Panc1 (cell line): ENCODE measurements at regions not wholly inside any gene's neighbourhood (a gene's known extent, or its start where the extent isn't known, plus 50 kb on each side); places are given as distances from the start of the nearest gene placed in this dataset.

Experiments
- ATAC-seq: fragments of 200-7000 bp; cut with Tn5 transposase; 2 replicates; pipeline ENCODE4 v1.9.1; 2020; ENCODE audit warnings: mild to moderate bottlenecking, moderate library complexity
- BruUV-seq: library from RNA; stranded (reverse); fragments of 400-500 nt; replicated peaks from 2 replicates; lab custom pipeline; 2021; lab: Mats Ljungman, UMichigan
- CTCF ChIA-PET: fragments of 300-600 bp; sonication (Branson Sonifier 250); formaldehyde crosslinking; loops from one replicate; lab custom pipeline; 2022; ENCODE audit warnings: antibody characterized with exemption; lab: Charles Lee
- POLR2A ChIA-PET: fragments of 300-600 bp; sonication (Branson Sonifier 250); formaldehyde crosslinking; loops from one replicate; lab custom pipeline; 2022; ENCODE audit warnings: antibody characterized with exemption; lab: Charles Lee
- DNase-seq: peaks from one replicate; pipeline ENCODE4 v3.0.0-alpha.2; 2010; ENCODE audit warnings: low read depth, low spot score
- H3K27ac ChIP-seq: 2 replicates; pipeline ENCODE4 v1.5.1; 2011; ENCODE audit warnings: mild to moderate bottlenecking, low read length, inconsistent platforms
- H3K27me3 ChIP-seq: fragments of 200-500 bp; sonication (Bioruptor generic); 2 replicates; pipeline ENCODE4 v1.6.0; 2014; ENCODE audit warnings: low read length, inconsistent platforms; ENCODE audit not compliant: control insufficient read depth, insufficient read depth
- H3K36me3 ChIP-seq: fragments of 200-500 bp; sonication (Bioruptor generic); 2 replicates; pipeline ENCODE4 v1.5.1; 2014; ENCODE audit warnings: inconsistent platforms, mild to moderate bottlenecking, low read length, moderate library complexity; ENCODE audit not compliant: control insufficient read depth, insufficient read depth
- H3K4me1 ChIP-seq: 2 replicates; pipeline ENCODE4 v1.5.1; 2011; ENCODE audit warnings: inconsistent platforms, mild to moderate bottlenecking, low read length, moderate library complexity; ENCODE audit not compliant: control insufficient read depth, insufficient read depth
- H3K4me3 ChIP-seq, 2 experiments: 2 replicates each; pipeline ENCODE4 v1.5.1; 2011 to 2012; ENCODE audit warnings: low read depth in 2 of 2, low read length in 2 of 2, mild to moderate bottlenecking in 2 of 2, inconsistent platforms in 1 of 2, moderate library complexity in 1 of 2
- H3K9me3 ChIP-seq: fragments of 200-500 bp; sonication (Bioruptor generic); 2 replicates; pipeline ENCODE4 v1.5.1; 2014; ENCODE audit warnings: low read depth, mild to moderate bottlenecking, inconsistent platforms, low read length, moderate library complexity; ENCODE audit not compliant: control insufficient read depth, insufficient read depth
- CTCF ChIP-seq: fragments of 450-650 bp; IDR thresholded peaks from 2 replicates; pipeline ENCODE4 v1.5.1; 2017; ENCODE audit warnings: mild to moderate bottlenecking
- POLR2AphosphoS5 ChIP-seq: IDR thresholded peaks from 2 replicates; pipeline ENCODE4 v1.6.1; 2012; ENCODE audit warnings: mild to moderate bottlenecking, low read depth, low read length, moderate library complexity
- SIN3A ChIP-seq: IDR thresholded peaks from 2 replicates; pipeline ENCODE4 v1.6.1; 2012; ENCODE audit warnings: low read depth, mild to moderate bottlenecking, low read length, moderate library complexity, borderline replicate concordance; ENCODE audit not compliant: insufficient read depth
- TCF7L2 ChIP-seq: IDR thresholded peaks from 2 replicates; pipeline ENCODE4 v1.6.1; 2011; ENCODE audit warnings: mild to moderate bottlenecking, low read depth, low read length, inconsistent platforms
- in situ Hi-C: cut with HindIII; loops from 2 replicates; pipeline ENCODE4 v1.10.0; 2016; ENCODE audit warnings: low sequenced_read_pairs, low pct_unique_long_range_greater_than_20kb
- intact Hi-C: fragments of 100-400 bp; cut with micrococcal nuclease; formaldehyde crosslinking; loops from one replicate; pipeline ENCODE4 v1.10.0; 2022; ENCODE audit not compliant: unreplicated experiment
- TF ChIP-seq, protein P1 (sequence below), 2 experiments: IDR thresholded peaks; 2 replicates each; pipeline ENCODE4 v1.6.1; 2011 to 2012; ENCODE audit warnings: low read depth in 2 of 2, control low read depth in 1 of 2, low read length in 1 of 2, mild to moderate bottlenecking in 1 of 2, moderate library complexity in 1 of 2; ENCODE audit not compliant: insufficient read depth in 1 of 2

DNA sequence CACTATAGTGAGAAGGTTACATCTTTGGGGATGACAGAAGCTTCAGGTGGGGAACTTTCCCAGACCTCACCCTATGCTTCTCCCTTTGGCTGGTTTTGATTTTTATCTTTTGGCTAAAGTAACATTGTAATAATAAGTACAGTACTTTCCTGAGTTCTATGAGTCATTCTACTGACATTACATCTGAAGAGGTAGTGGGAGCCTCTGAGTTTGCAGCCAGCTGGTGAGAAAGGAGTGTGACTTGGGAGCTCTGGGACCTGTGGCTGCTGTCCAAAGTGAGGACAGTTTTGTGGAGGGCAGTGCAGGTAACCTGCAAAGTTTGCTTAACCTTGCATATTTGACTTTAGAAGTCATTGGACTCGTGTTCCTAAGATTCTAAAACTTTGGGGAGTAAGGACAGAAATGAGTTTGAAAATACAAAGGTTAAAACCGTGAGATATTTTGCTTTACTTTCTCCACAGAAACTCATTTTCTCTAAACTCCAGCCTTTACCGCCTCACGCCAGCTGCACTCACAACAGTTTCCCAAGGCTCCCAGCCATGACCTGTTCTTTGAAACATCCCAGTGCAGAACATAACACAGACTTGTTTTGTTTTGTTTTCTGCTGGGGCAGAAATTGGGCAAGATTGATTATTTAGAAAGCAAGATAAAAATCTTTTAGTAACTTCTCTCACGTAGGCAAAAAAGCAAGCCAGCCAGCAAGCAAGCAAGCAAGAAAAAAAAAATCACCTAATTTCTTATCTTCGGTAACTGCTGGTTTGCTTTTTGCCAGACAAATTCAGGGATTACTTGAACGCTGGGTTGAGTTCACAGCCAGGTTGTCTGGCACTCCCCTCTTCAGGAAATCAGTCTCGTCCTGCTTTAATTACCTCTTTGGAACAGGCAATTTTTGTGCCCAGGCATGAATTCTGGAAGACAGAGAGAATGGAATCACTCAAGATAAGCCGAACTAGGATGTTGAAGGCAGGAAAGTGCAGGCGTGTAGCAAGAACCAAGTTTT, 478.3 kb upstream of the ISX start:
- DNase-seq (no peak), ATAC-seq (no peak)
- H3K27me3 ChIP-seq, result no peaks in the 10 kb centered on the region
- H3K27ac ChIP-seq, result no peak overlapping the region
- no peaks in the 10 kb centered on the region for H3K36me3 ChIP-seq
- in situ Hi-C loops (no loop called here), intact Hi-C loops (no loop called here)
- ChIA-PET CTCF (no interaction called here), POLR2A (no interaction called here)
- H3K9me3 ChIP-seq, result no peaks in the 10 kb centered on the region
- no peaks in the 10 kb centered on the region for H3K4me1 ChIP-seq
- TF ChIP-seq CTCF, result no peak
- no peak for TF ChIP-seq POLR2AphosphoS5
- TF ChIP-seq TCF7L2, result no peak
- TF ChIP-seq SIN3A, result no peak
- TF ChIP-seq, protein P1, sequence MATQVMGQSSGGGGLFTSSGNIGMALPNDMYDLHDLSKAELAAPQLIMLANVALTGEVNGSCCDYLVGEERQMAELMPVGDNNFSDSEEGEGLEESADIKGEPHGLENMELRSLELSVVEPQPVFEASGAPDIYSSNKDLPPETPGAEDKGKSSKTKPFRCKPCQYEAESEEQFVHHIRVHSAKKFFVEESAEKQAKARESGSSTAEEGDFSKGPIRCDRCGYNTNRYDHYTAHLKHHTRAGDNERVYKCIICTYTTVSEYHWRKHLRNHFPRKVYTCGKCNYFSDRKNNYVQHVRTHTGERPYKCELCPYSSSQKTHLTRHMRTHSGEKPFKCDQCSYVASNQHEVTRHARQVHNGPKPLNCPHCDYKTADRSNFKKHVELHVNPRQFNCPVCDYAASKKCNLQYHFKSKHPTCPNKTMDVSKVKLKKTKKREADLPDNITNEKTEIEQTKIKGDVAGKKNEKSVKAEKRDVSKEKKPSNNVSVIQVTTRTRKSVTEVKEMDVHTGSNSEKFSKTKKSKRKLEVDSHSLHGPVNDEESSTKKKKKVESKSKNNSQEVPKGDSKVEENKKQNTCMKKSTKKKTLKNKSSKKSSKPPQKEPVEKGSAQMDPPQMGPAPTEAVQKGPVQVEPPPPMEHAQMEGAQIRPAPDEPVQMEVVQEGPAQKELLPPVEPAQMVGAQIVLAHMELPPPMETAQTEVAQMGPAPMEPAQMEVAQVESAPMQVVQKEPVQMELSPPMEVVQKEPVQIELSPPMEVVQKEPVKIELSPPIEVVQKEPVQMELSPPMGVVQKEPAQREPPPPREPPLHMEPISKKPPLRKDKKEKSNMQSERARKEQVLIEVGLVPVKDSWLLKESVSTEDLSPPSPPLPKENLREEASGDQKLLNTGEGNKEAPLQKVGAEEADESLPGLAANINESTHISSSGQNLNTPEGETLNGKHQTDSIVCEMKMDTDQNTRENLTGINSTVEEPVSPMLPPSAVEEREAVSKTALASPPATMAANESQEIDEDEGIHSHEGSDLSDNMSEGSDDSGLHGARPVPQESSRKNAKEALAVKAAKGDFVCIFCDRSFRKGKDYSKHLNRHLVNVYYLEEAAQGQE (IDR thresholded peaks at IDR 0.05; ENCODE audit: insufficient read depth in 1 of 2, low read depth in 2 of 2, low read length in 1 of 2), result no peak
- H3K4me3 ChIP-seq, result no peak overlapping the region
- BruUV-seq, result no TSS peak

GRCh38 chr22:34588871-34589545, 476.9 kb upstream of the ISX start:
- DNase-seq (no peak), ATAC-seq (no peak)
- TF ChIP-seq CTCF (no peak), SIN3A (no peak), POLR2AphosphoS5 (no peak), TCF7L2 (no peak)
- TF ChIP-seq, protein P1 (IDR thresholded peaks at IDR 0.05; ENCODE audit: insufficient read depth in 1 of 2, low read depth in 2 of 2, low read length in 1 of 2), result no peak
- no peaks in the 10 kb centered on the region for H3K36me3 ChIP-seq
- H3K27ac ChIP-seq, result no peak overlapping the region
- ChIA-PET POLR2A (no interaction called here), CTCF (no interaction called here)
- no TSS peak for BruUV-seq
- no peaks in the 10 kb centered on the region for H3K27me3 ChIP-seq
- no peak overlapping the region for H3K4me3 ChIP-seq
- no peaks in the 10 kb centered on the region for H3K9me3 ChIP-seq
- in situ Hi-C loops, result no loop called here
- intact Hi-C loops, result no loop called here
- H3K4me1 ChIP-seq, result no peaks in the 10 kb centered on the region
